ENCODE measurements at regions not wholly inside any gene's neighbourhood (a gene's known extent, or its start where the extent isn't known, plus 50 kb on each side); places are given as distances from the start of the nearest gene placed in this dataset.

DNA sequence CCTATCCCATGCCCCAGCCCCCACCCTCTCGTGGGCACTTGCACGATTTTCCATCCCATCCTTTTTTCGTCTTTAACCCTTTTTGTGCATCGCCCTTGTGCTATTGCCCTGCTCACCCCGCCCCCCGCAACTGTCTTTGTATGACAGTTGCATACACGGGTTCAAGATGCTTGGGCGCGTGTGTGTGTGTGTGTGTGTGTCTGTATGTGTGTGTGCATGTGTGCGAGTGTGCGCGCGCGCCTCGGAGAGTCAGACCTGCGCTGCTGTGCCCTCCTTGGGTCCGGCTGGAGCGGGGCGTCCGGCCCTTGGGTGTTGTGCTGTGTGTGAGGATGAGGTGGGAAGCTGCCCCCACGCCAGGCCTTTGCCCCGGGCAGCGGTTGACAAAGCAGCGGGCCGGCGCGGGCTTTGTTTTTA is 230.7 kb downstream of the HAUS1 start:
- H3K36me3 Mint-ChIP-seq (ENCODE audit: low read depth, unreplicated experiment), result peaks cover 1% of the 10 kb centered on the region
- H3K9ac ChIP-seq (ENCODE audit: low read length), result no peak overlapping the region
- peaks cover 16% of the 10 kb centered on the region for H3K4me1 Mint-ChIP-seq (ENCODE audit: low read depth, unreplicated experiment)
- no peaks in the 10 kb centered on the region for H3K9me3 Mint-ChIP-seq (ENCODE audit: unreplicated experiment)
- peak overlapping the region; percentile 58 for H2AFZ ChIP-seq (ENCODE audit: low read depth, low read length)
- H3K4me1 ChIP-seq (ENCODE audit: insufficient read depth, low read length), result peaks cover 14% of the 10 kb centered on the region
- no peak for FAIRE-seq
- no peak overlapping the region for H3K27ac ChIP-seq (ENCODE audit: low read depth, low read length)
- no peaks in the 10 kb centered on the region for H3K79me2 ChIP-seq (ENCODE audit: insufficient read depth, low read length)
- no peaks in the 10 kb centered on the region for H3K36me3 ChIP-seq (ENCODE audit: insufficient read depth, low read length)
- TF ChIP-seq EZH2 (IDR thresholded peaks at IDR 0.05; ENCODE audit: insufficient read depth, low read length), result no peak
- TF ChIP-seq, protein P1, sequence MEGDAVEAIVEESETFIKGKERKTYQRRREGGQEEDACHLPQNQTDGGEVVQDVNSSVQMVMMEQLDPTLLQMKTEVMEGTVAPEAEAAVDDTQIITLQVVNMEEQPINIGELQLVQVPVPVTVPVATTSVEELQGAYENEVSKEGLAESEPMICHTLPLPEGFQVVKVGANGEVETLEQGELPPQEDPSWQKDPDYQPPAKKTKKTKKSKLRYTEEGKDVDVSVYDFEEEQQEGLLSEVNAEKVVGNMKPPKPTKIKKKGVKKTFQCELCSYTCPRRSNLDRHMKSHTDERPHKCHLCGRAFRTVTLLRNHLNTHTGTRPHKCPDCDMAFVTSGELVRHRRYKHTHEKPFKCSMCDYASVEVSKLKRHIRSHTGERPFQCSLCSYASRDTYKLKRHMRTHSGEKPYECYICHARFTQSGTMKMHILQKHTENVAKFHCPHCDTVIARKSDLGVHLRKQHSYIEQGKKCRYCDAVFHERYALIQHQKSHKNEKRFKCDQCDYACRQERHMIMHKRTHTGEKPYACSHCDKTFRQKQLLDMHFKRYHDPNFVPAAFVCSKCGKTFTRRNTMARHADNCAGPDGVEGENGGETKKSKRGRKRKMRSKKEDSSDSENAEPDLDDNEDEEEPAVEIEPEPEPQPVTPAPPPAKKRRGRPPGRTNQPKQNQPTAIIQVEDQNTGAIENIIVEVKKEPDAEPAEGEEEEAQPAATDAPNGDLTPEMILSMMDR (IDR thresholded peaks at IDR 0.05; ENCODE audit: insufficient read depth, low read depth, low read length), result no peak
- H3K4me2 ChIP-seq (ENCODE audit: low read length), result peak overlapping the region; percentile 92
- H3K27me3 ChIP-seq (ENCODE audit: insufficient read depth, low read length), result peaks cover 34% of the 10 kb centered on the region
- DNase-seq (ENCODE audit: low read depth), result peak; percentile 17
- peaks cover 52% of the 10 kb centered on the region for H3K27me3 Mint-ChIP-seq (ENCODE audit: low read depth, unreplicated experiment)
- no peaks in the 10 kb centered on the region for H4K20me1 ChIP-seq (ENCODE audit: insufficient read depth, low read length)
- peak overlapping the region; percentile 56 for H3K4me3 ChIP-seq (ENCODE audit: insufficient read depth, low read depth, low read length)
- H3K27ac Mint-ChIP-seq (ENCODE audit: unreplicated experiment), result no peak overlapping the region
- H3K9me3 ChIP-seq (ENCODE audit: insufficient read depth, low read depth, low read length), result no peaks in the 10 kb centered on the region
- H3K4me3 Mint-ChIP-seq (ENCODE audit: unreplicated experiment), result peak overlapping the region; percentile 89

DNA sequence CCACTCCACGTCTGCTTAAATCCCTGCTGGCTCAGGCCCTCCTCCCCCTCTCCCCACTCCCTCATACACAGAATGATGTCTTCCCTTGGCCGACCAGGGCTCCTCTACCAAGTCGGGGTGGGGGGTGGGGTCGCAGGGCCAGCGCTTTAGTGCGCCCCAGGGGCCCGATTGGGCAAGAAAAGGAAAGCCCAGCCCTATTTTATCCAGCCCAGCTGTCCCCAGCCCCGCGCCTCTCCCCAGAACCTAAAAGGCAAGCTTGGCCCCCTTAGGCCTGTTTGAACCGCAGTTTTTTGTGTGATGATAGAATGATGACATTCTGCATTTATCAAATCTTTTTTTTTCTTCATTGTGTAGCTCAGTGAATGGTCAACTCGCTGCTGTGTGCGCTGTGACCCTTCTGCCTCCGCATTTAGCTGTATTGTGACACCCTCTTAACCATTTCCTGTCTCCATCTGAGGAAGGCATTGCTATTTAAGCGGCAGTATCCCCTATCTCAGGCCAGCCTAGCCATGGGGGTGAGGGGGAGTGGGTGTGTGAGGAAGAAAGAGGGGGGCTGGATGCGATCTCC is 231.4 kb downstream of the HAUS1 start:
- Histone ChIP-seq H4K20me1 (ENCODE audit: insufficient read depth, low read length) (no peaks in the 10 kb centered on the region), H3K4me1 (ENCODE audit: insufficient read depth, low read length) (peaks cover 14% of the 10 kb centered on the region), H3K79me2 (ENCODE audit: insufficient read depth, low read length) (no peaks in the 10 kb centered on the region), H3K27ac (ENCODE audit: low read depth, low read length) (no peak overlapping the region), H3K4me3 (ENCODE audit: insufficient read depth, low read depth, low read length) (no peak overlapping the region), H3K9me3 (ENCODE audit: insufficient read depth, low read depth, low read length) (no peaks in the 10 kb centered on the region), H3K27me3 (ENCODE audit: insufficient read depth, low read length) (peaks cover 34% of the 10 kb centered on the region), H2AFZ (ENCODE audit: low read depth, low read length) (no peak overlapping the region), H3K9ac (ENCODE audit: low read length) (no peak overlapping the region), H3K36me3 (ENCODE audit: insufficient read depth, low read length) (no peaks in the 10 kb centered on the region), H3K4me2 (ENCODE audit: low read length) (peak overlapping the region; percentile 92)
- peaks cover 16% of the 10 kb centered on the region for H3K4me1 Mint-ChIP-seq (ENCODE audit: low read depth, unreplicated experiment)
- H3K36me3 Mint-ChIP-seq (ENCODE audit: low read depth, unreplicated experiment), result peaks cover 1% of the 10 kb centered on the region
- DNase-seq (ENCODE audit: low read depth) (no peak), FAIRE-seq (no peak)
- H3K4me3 Mint-ChIP-seq (ENCODE audit: unreplicated experiment), result peak overlapping the region; percentile 89
- peaks cover 58% of the 10 kb centered on the region for H3K27me3 Mint-ChIP-seq (ENCODE audit: low read depth, unreplicated experiment)
- TF ChIP-seq, protein P1 (IDR thresholded peaks at IDR 0.05; ENCODE audit: insufficient read depth, low read depth, low read length), result no peak
- no peak for TF ChIP-seq EZH2 (IDR thresholded peaks at IDR 0.05; ENCODE audit: insufficient read depth, low read length)
- no peaks in the 10 kb centered on the region for H3K9me3 Mint-ChIP-seq (ENCODE audit: unreplicated experiment)
- H3K27ac Mint-ChIP-seq (ENCODE audit: unreplicated experiment), result no peak overlapping the region

Measured in astrocyte (in vitro differentiated cells and primary cell).